HUES64 (cell line): ENCODE measurements at regions not wholly inside any gene's neighbourhood (a gene's known extent, or its start where the extent isn't known, plus 50 kb on each side); places are given as distances from the start of the nearest gene placed in this dataset.
"Not testable (repeated sequence)": the region's sequence is repeated elsewhere in the genome, so short reads cannot be mapped to it uniquely, and the experiment has no call there.

Experiments used
- H3K27ac ChIP-seq: 2 replicates; pipeline ENCODE4 v1.7.0; 2013; ENCODE audit warnings: low read depth, low read length, inconsistent platforms
- H3K27me3 ChIP-seq: 2 replicates; pipeline ENCODE4 v1.6.1; 2013; ENCODE audit warnings: mild to moderate bottlenecking, low read length; ENCODE audit not compliant: insufficient read depth
- H3K36me3 ChIP-seq: 2 replicates; pipeline ENCODE4 v1.6.1; 2013; ENCODE audit warnings: mild to moderate bottlenecking, low read length; ENCODE audit not compliant: insufficient read depth
- H3K4me1 ChIP-seq: 2 replicates; pipeline ENCODE4 v1.6.1; 2013; ENCODE audit warnings: mild to moderate bottlenecking, low read length, moderate library complexity; ENCODE audit not compliant: insufficient read depth
- H3K4me3 ChIP-seq: 2 replicates; pipeline ENCODE4 v1.5.1; 2013; ENCODE audit warnings: mild to moderate bottlenecking, low read length, moderate library complexity
- H3K9ac ChIP-seq: 2 replicates; pipeline ENCODE4 v1.6.1; 2013; ENCODE audit warnings: mild to moderate bottlenecking, low read depth, low read length
- H3K9me3 ChIP-seq: 2 replicates; pipeline ENCODE4 v1.6.1; 2013; ENCODE audit warnings: low read depth, low read length; ENCODE audit not compliant: insufficient read depth
- WGBS: fragments of 150-250, 120-280 bp; methylation state at CpG from one replicate; pipeline ENCODE4 v1.1.7; 2013; ENCODE audit warnings: missing lambda C conversion rate; 5-methylcytosine and 5-hydroxymethylcytosine counted together

- no peak overlapping the region for H3K9ac ChIP-seq
- H3K9me3 ChIP-seq = peaks cover 15% of the 10 kb centered on the region
- WGBS = 87% methylated on average over 1 of the region's 1 CpG
- no peak overlapping the region for H3K27ac ChIP-seq
- H3K4me3 ChIP-seq = no peak overlapping the region
- no peaks in the 10 kb centered on the region for H3K27me3 ChIP-seq
- H3K4me1 ChIP-seq = no peaks in the 10 kb centered on the region
- H3K36me3 ChIP-seq = no peaks in the 10 kb centered on the region
Measured at GRCh38 chr7:80047032-80047431, 87.6 kb upstream of the GNAI1 start.

- no peak overlapping the region for H3K27ac ChIP-seq
- H3K27me3 ChIP-seq = no peaks in the 10 kb centered on the region
- no peaks in the 10 kb centered on the region for H3K36me3 ChIP-seq
- no peak overlapping the region for H3K9ac ChIP-seq
- no peak overlapping the region for H3K4me3 ChIP-seq
- 92% methylated on average over 4 of the region's 4 CpGs for WGBS
- peaks cover 15% of the 10 kb centered on the region for H3K9me3 ChIP-seq
- H3K4me1 ChIP-seq = no peaks in the 10 kb centered on the region
Measured at GRCh38 chr7:80044796-80045195, 89.8 kb upstream of the GNAI1 start.

GRCh38 chr7:80040752-80041151, 93.9 kb upstream of the GNAI1 start:
- no peak overlapping the region for H3K27ac ChIP-seq
- no peaks in the 10 kb centered on the region for H3K36me3 ChIP-seq

GRCh38 chr7:80040335-80040734, 94.3 kb upstream of the GNAI1 start:
- no peaks in the 10 kb centered on the region for H3K4me1 ChIP-seq
- no peak overlapping the region for H3K27ac ChIP-seq
- peaks cover 9% of the 10 kb centered on the region; the same call in 1 of the 2 replicates for H3K9me3 ChIP-seq
- no peaks in the 10 kb centered on the region for H3K27me3 ChIP-seq
- H3K36me3 ChIP-seq = no peaks in the 10 kb centered on the region
- no peak overlapping the region for H3K9ac ChIP-seq
- 91% methylated on average over 2 of the region's 2 CpGs for WGBS
- no peak overlapping the region for H3K4me3 ChIP-seq

More at GRCh38 chr7:80040752-80041151, 93.9 kb upstream of the GNAI1 start:
- H3K27me3 ChIP-seq = no peaks in the 10 kb centered on the region
- 63% methylated on average over 3 of the region's 3 CpGs for WGBS
- peaks cover 12% of the 10 kb centered on the region for H3K9me3 ChIP-seq
- H3K4me3 ChIP-seq = no peak overlapping the region
- no peak overlapping the region for H3K9ac ChIP-seq
- H3K4me1 ChIP-seq = no peaks in the 10 kb centered on the region

GRCh38 chr7:80039251-80039884, 95.3 kb upstream of the GNAI1 start:
- H3K9ac ChIP-seq = no peak overlapping the region
- no peaks in the 10 kb centered on the region for H3K9me3 ChIP-seq
- no peak overlapping the region for H3K4me3 ChIP-seq
- no peaks in the 10 kb centered on the region for H3K4me1 ChIP-seq
- no peaks in the 10 kb centered on the region for H3K27me3 ChIP-seq
- H3K36me3 ChIP-seq = no peaks in the 10 kb centered on the region
- H3K27ac ChIP-seq = no peak overlapping the region
- 92% methylated on average over 5 of the region's 5 CpGs for WGBS

GRCh38 chr7:80037689-80038088, 96.9 kb upstream of the GNAI1 start:
- Histone ChIP-seq H3K4me3 (no peak overlapping the region), H3K4me1 (no peaks in the 10 kb centered on the region), H3K9me3 (no peaks in the 10 kb centered on the region), H3K36me3 (no peaks in the 10 kb centered on the region), H3K9ac (no peak overlapping the region), H3K27me3 (no peaks in the 10 kb centered on the region), H3K27ac (no peak overlapping the region)
- no CpG with 5 or more reads among the region's 2 CpGs for WGBS

- Histone ChIP-seq H3K27ac (no peak overlapping the region), H3K36me3 (no peaks in the 10 kb centered on the region), H3K27me3 (no peaks in the 10 kb centered on the region), H3K9me3 (no peaks in the 10 kb centered on the region), H3K4me3 (no peak overlapping the region), H3K4me1 (no peaks in the 10 kb centered on the region), H3K9ac (no peak overlapping the region)
- WGBS = 93% methylated on average over 2 of the region's 2 CpGs
Measured at GRCh38 chr7:80036107-80036506, 98.5 kb upstream of the GNAI1 start.

- Histone ChIP-seq H3K9me3 (no peaks in the 10 kb centered on the region), H3K4me3 (no peak overlapping the region), H3K36me3 (no peaks in the 10 kb centered on the region), H3K4me1 (no peaks in the 10 kb centered on the region), H3K9ac (no peak overlapping the region), H3K27me3 (no peaks in the 10 kb centered on the region), H3K27ac (no peak overlapping the region)
- 70% methylated on average over 2 of the region's 3 CpGs for WGBS
Measured at GRCh38 chr7:80028717-80029116, 105.9 kb upstream of the GNAI1 start.

- Histone ChIP-seq H3K9me3 (0 out of 2 replicates have a peak, but pooled peaks cover 1% of the 10 kb centered on the region), H3K4me3 (no peak overlapping the region), H3K9ac (no peak overlapping the region), H3K36me3 (no peaks in the 10 kb centered on the region), H3K27ac (no peak overlapping the region), H3K27me3 (no peaks in the 10 kb centered on the region), H3K4me1 (no peaks in the 10 kb centered on the region)
- 85% methylated on average over 2 of the region's 4 CpGs for WGBS
Measured at GRCh38 chr7:80027611-80028173, 106.9 kb upstream of the GNAI1 start.

- H3K27me3 ChIP-seq = no peaks in the 10 kb centered on the region
- 100% methylated on average over 2 of the region's 4 CpGs for WGBS
- H3K27ac ChIP-seq = no peak overlapping the region
- H3K9ac ChIP-seq = no peak overlapping the region
- 0 out of 2 replicates have a peak, but pooled peaks cover 2% of the 10 kb centered on the region for H3K9me3 ChIP-seq
- no peak overlapping the region for H3K4me3 ChIP-seq
- H3K36me3 ChIP-seq = no peaks in the 10 kb centered on the region
- no peaks in the 10 kb centered on the region for H3K4me1 ChIP-seq
Measured at GRCh38 chr7:80026766-80027165, 107.9 kb upstream of the GNAI1 start.

GRCh38 chr7:80020277-80020676, 114.4 kb upstream of the GNAI1 start:
- not testable (repeated sequence) for H3K4me1 ChIP-seq, H3K9ac ChIP-seq, H3K4me3 ChIP-seq, H3K27me3 ChIP-seq, H3K9me3 ChIP-seq, H3K27ac ChIP-seq, H3K36me3 ChIP-seq
- WGBS = 85% methylated on average over 5 of the region's 5 CpGs

GRCh38 chr7:80019809-80020207, 114.8 kb upstream of the GNAI1 start:
- H3K9me3 ChIP-seq, H3K27me3 ChIP-seq, H3K4me3 ChIP-seq, H3K9ac ChIP-seq, H3K4me1 ChIP-seq, H3K27ac ChIP-seq, H3K36me3 ChIP-seq: not testable (repeated sequence)
- 96% methylated on average over 4 of the region's 4 CpGs for WGBS
